Activated naive CD4-positive, alpha-beta T cell treated with anti-CD3 and anti-CD28 coated beads, Interleukin-2, amount 10 ng/mL, durations not matched to agents 7 days and 5 days (primary cell): ENCODE measurements at regions not wholly inside any gene's neighbourhood (a gene's known extent, or its start where the extent isn't known, plus 50 kb on each side); places are given as distances from the start of the nearest gene placed in this dataset.

ENCODE experiments used
- CTCF ChIA-PET: fragments of 350-600 bp; sonication (Branson Sonifier 250); formaldehyde crosslinking; loops from one replicate; lab custom pipeline; 2021; ENCODE audit warnings: antibody characterized with exemption; lab: Charles Lee
- DNase-seq: peaks from one replicate; pipeline ENCODE4 v3.0.0-alpha.2; 2020
- H3K27ac Mint-ChIP-seq: one replicate; pipeline ENCODE4 v1.8.0; 2021; ENCODE audit warnings: mild to moderate bottlenecking, moderate library complexity, mixed read lengths
- H3K27me3 Mint-ChIP-seq: one replicate; pipeline ENCODE4 v1.8.0; 2021; ENCODE audit warnings: mild to moderate bottlenecking, mixed read lengths
- H3K36me3 Mint-ChIP-seq: one replicate; pipeline ENCODE4 v1.8.0; 2021; ENCODE audit warnings: mixed read lengths
- H3K4me1 Mint-ChIP-seq: one replicate; pipeline ENCODE4 v1.8.0; 2021; ENCODE audit warnings: mixed read lengths
- H3K4me3 Mint-ChIP-seq: one replicate; pipeline ENCODE4 v1.8.0; 2021; ENCODE audit warnings: mild to moderate bottlenecking, moderate library complexity, mixed read lengths
- H3K9me3 Mint-ChIP-seq: one replicate; pipeline ENCODE4 v1.8.0; 2021; ENCODE audit warnings: mixed read lengths

DNA sequence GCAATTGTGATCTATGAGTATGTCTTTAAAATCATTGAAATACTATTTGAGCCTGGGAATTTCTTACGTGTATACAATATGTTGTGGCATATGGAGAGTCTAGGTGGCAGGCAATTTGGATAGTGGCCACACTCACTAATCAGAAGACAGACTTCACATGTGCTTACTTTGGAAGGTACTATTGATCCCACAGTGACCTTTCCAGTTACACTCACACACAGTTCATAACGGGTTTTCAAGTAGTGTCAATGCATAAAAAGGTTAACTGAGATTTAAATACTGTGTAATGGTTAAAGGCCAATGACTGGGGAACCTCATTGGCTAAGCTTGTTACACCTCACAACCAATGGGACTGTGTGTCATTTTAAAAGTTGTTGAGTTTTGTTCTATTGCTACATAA, 783.2 kb downstream of the RPA4 start:
- Mint-ChIP-seq H3K27ac (no peak overlapping the region), H3K4me1 (no peaks in the 10 kb centered on the region), H3K4me3 (no peak overlapping the region), H3K27me3 (no peaks in the 10 kb centered on the region), H3K36me3 (no peaks in the 10 kb centered on the region), H3K9me3 (no peaks in the 10 kb centered on the region)
- CTCF ChIA-PET: no interaction called here
- no peak for DNase-seq

DNA sequence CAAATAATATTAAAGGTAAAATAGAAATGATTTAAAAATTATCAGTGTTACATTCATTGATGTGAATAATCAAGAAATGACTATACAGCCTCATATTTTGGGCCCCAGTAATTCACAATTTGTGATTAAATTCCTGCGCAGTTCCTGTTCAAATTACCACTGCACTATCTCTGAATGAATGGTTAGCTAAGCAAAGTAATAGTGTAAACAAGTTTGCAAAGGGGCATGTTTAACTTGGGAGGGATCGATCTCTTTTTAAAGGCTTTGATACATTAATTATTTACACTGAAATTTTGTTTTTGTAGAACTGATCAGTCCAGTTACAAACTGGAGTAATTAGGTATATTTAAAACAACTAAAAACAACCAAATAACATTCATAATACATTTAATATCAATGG, 784.4 kb downstream of the RPA4 start:
- Mint-ChIP-seq H3K4me3 (no peak overlapping the region), H3K4me1 (no peaks in the 10 kb centered on the region), H3K27ac (no peak overlapping the region), H3K27me3 (no peaks in the 10 kb centered on the region), H3K9me3 (no peaks in the 10 kb centered on the region), H3K36me3 (no peaks in the 10 kb centered on the region)
- CTCF ChIA-PET: no interaction called here
- no peak for DNase-seq

DNA sequence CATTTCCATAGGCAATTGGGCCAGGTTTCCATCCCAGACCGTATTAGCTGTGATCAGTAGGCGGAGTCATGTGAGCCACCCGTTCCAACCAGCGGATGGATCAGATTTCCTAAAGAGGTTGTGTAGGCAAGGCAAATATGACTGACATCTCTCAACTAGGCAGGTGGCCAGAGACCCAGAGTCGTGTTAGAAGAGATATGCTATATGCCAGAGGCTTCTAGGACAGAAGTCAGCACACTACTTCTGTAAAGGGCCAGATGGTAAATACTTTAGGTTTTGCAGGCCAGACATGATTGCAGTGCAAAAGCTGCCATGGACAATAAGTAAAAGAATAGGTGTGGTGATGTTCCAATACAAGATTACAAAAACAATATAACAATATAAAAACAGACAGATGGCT, 788.4 kb downstream of the RPA4 start:
- Mint-ChIP-seq H3K36me3 (no peaks in the 10 kb centered on the region), H3K4me1 (no peaks in the 10 kb centered on the region), H3K4me3 (no peak overlapping the region), H3K27me3 (no peaks in the 10 kb centered on the region), H3K9me3 (no peaks in the 10 kb centered on the region), H3K27ac (no peak overlapping the region)
- no peak for DNase-seq
- CTCF ChIA-PET: no interaction called here

DNA sequence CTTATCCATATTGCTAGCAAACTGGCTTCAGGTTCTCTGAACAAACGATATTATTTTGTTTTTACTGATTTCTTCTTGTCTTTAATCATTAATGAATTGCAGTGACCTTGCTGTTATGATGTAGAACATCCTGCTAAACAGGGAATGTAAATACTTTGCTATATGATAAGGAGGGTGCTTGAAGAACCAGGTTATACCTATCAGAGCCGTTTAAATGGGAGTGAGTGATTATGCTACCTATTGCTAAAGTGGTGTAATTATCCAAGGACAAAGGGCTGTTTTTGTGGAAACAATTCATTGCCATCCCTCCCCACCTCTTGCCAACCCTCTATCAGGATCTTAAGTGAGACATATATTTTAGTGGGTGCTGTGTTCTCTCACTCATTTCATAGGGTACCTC, 788.9 kb downstream of the RPA4 start:
- no peaks in the 10 kb centered on the region for H3K4me1 Mint-ChIP-seq
- H3K4me3 Mint-ChIP-seq: no peak overlapping the region
- no peaks in the 10 kb centered on the region for H3K36me3 Mint-ChIP-seq
- no peak for DNase-seq
- H3K27me3 Mint-ChIP-seq: no peaks in the 10 kb centered on the region
- H3K9me3 Mint-ChIP-seq: no peaks in the 10 kb centered on the region
- CTCF ChIA-PET: no interaction called here
- H3K27ac Mint-ChIP-seq: no peak overlapping the region

DNA sequence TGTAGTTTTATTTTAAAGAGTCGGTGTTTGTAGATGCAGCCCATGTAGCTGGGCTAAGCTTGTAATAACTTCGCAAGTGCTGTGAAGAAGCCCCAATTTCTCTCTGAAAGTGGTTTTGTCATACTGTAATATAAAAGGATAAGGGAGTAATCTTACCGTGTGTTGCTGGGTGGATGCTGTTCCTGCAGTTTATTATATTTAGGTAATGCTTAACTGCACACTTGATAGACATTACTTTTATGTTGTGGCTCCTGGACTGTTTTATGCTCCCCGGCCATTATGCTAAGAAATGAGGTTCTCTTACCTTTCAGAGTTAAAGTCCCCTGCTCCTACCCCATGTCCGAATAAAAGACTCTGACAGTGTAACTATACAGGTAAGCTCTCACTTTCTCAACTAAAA, 789.4 kb downstream of the RPA4 start:
- DNase-seq: no peak
- Mint-ChIP-seq H3K27me3 (no peaks in the 10 kb centered on the region), H3K4me1 (no peaks in the 10 kb centered on the region), H3K36me3 (no peaks in the 10 kb centered on the region), H3K4me3 (no peak overlapping the region), H3K9me3 (no peaks in the 10 kb centered on the region), H3K27ac (no peak overlapping the region)
- CTCF ChIA-PET: no interaction called here

DNA sequence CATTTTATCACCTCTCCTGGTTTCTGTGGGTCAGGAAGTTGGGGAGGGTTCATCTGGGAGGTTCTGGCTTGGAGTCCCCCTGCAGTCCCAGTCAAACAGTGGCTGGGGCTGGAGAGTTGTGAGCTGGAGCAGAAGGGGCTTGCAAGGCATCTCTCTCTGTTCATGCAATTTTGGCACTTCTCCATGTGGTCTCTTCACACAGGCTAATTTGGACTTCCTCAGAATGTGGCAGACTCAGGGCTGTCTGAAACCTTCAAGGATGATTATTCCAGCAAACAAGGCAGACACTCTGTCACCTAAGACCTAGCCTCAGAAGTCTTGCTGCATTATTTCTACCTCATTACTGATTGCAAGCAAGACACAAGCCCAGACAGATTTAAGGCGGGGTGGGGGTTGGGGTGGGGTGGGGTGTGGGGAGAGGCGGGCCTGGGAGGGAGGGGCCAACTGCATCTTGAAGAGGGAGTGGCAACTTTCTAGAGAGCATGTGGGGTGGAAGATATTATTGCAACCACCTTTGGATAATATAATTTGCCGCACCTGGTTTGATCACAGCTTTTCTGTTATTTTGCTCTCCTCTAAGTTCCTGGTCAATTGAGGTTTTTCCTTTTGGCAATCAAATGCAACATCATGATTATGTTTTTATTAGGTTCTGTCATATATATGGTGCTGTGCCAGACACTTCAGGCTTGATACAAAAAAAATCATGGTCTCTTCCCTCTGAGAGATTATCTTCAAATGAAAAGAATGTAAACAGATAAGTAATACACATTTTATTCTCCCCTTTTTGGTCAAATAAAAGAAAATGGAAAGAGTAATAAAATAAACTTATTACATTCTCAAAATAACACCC, 799.5 kb downstream of the RPA4 start:
- CTCF ChIA-PET: no interaction called here
- Mint-ChIP-seq H3K27ac (no peak overlapping the region), H3K27me3 (no peaks in the 10 kb centered on the region), H3K4me3 (no peak overlapping the region), H3K9me3 (no peaks in the 10 kb centered on the region), H3K36me3 (no peaks in the 10 kb centered on the region), H3K4me1 (no peaks in the 10 kb centered on the region)
- no peak for DNase-seq

DNA sequence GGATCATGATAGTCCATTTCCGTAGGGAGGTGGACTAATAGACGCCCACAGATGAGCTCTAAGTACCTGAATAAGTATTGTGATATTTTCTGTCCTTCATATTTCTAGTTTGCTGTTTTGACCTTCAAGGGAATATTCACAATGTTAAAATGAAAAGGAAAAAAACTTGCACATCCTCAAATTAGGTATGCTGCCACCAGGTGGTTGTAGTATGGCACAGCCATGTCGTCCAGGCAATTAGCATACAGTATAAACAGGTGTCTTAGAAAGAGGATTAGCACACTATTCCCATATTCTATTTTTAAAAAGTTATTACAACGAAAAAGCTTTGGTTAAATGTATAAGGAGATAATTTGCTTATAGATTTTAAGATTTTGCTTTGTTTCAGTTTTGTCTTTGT, 802.0 kb downstream of the RPA4 start:
- H3K4me3 Mint-ChIP-seq: no peak overlapping the region
- no peaks in the 10 kb centered on the region for H3K9me3 Mint-ChIP-seq
- no peaks in the 10 kb centered on the region for H3K27me3 Mint-ChIP-seq
- DNase-seq: peak; percentile 20
- no peaks in the 10 kb centered on the region for H3K36me3 Mint-ChIP-seq
- no peaks in the 10 kb centered on the region for H3K4me1 Mint-ChIP-seq
- no peak overlapping the region for H3K27ac Mint-ChIP-seq
- CTCF ChIA-PET: interaction anchor here (1.3 kb wide), 1 partner anchor 117 kb away, joined by 4 read pairs; no protein-coding TSS in a partner anchor

DNA sequence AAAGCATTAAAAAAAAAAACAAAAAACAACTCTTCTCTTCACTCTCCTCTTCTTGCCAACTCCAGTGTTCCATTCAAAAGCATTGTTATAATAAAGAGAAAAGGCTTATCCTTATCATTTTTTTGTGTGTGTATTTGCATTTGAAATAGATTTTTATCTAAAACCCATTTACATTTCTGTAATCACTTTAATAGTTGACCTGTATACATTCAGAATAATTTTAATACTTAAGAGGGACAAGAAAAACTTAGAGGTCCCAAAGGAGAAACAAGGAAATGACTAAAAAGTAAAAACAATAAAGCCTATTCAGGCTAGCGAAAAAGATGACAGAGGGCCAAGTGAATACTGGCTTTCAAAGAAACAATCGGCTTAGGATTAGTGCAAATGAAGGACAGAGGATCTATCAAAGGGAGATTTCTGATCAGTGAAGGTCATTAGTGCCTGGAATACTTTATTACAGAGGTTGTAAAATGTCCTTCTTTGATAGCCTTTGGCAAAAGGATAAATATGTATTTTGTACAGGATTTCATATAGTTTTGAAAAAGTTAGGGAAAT, 808.3 kb downstream of the RPA4 start:
- CTCF ChIA-PET: no interaction called here
- Mint-ChIP-seq H3K27ac (no peak overlapping the region), H3K4me3 (no peak overlapping the region), H3K4me1 (no peaks in the 10 kb centered on the region), H3K36me3 (no peaks in the 10 kb centered on the region), H3K9me3 (no peaks in the 10 kb centered on the region), H3K27me3 (no peaks in the 10 kb centered on the region)
- no peak for DNase-seq

DNA sequence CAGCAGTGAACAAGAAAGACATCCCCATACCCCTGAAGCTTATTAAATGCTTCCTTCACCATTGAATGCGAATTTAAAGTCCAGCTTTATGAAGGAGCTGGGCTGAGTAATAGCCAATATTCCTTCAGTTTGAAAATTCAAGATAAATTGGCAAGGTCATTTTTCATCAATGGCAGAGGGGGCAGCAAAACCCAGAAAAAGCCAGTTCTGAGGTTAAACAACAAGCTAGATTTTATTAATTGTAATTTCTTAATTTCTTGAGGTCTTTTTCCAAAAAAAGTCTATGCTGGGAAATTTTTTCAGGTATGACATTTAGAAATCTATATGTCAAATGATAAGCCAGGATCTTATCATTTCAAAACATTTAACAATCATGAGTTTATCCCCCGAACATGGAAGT, 808.9 kb downstream of the RPA4 start:
- Mint-ChIP-seq H3K9me3 (no peaks in the 10 kb centered on the region), H3K27ac (no peak overlapping the region), H3K27me3 (no peaks in the 10 kb centered on the region), H3K4me1 (no peaks in the 10 kb centered on the region), H3K36me3 (no peaks in the 10 kb centered on the region), H3K4me3 (no peak overlapping the region)
- DNase-seq: no peak
- CTCF ChIA-PET: no interaction called here

DNA sequence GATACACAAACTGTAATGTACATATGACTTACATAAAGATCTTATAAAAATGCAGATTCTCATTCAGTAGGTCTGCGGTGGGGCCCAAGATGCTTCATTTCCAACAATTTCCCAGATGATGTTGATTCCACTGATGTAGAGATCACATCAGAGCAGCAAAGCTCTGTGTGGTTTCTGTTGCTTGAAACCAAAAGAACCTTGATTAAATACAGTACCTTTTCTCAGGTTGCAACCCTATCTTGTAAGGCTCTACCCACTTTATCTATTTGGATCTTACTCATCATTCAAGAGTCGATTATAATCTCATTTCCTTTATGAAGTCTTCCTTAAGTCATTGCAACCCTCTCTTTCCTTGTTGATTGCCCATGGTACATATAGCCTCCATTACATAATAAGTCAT, 816.8 kb downstream of the RPA4 start:
- no peaks in the 10 kb centered on the region for H3K27me3 Mint-ChIP-seq
- no peaks in the 10 kb centered on the region for H3K4me1 Mint-ChIP-seq
- DNase-seq: no peak
- H3K4me3 Mint-ChIP-seq: no peak overlapping the region
- no peak overlapping the region for H3K27ac Mint-ChIP-seq
- CTCF ChIA-PET: no interaction called here
- H3K36me3 Mint-ChIP-seq: no peaks in the 10 kb centered on the region
- H3K9me3 Mint-ChIP-seq: no peaks in the 10 kb centered on the region

DNA sequence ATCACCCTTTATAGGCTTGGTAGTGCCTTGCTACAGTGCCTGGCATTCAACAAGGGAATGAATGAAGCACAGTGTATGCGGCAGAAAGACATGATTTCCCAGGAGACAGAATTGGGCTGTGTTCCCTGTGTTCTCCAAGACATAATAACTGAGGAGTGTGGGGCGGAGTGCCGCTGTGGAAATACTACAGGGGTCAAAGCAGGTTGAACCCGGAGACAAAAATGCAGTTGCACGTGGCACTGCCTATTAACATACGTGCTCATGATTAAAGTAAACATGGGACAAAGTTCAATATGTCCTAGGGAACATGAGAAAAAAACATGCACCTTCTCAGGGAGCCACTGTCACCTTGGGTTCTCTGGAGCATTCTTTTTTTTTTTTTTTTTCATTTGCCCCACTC, 820.8 kb downstream of the RPA4 start:
- H3K36me3 Mint-ChIP-seq: no peaks in the 10 kb centered on the region
- H3K4me3 Mint-ChIP-seq: no peak overlapping the region
- no peaks in the 10 kb centered on the region for H3K9me3 Mint-ChIP-seq
- no peaks in the 10 kb centered on the region for H3K27me3 Mint-ChIP-seq
- H3K27ac Mint-ChIP-seq: no peak overlapping the region
- CTCF ChIA-PET: no interaction called here
- H3K4me1 Mint-ChIP-seq: no peaks in the 10 kb centered on the region
- DNase-seq: no peak

DNA sequence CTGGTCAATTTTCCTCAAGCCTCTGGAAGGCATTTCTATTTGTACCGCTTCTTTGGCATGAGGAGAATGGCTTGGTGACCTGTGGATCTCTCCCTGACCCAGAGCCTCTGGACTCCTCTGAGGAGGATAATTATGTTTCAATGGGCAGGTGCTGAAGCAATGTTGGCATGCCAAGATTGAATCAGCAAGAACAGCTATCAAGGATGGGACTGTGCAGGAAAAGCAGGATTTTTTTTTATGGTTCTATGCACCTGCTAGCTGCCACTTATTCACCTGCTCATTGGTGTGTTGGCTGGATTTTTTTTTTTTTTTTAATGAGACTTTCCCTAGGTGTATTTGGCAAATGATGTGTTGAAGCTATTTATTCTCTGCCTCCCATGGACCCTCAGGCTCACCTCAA, 821.2 kb downstream of the RPA4 start:
- Mint-ChIP-seq H3K4me3 (no peak overlapping the region), H3K27me3 (no peaks in the 10 kb centered on the region), H3K27ac (no peak overlapping the region), H3K36me3 (no peaks in the 10 kb centered on the region), H3K9me3 (no peaks in the 10 kb centered on the region), H3K4me1 (no peaks in the 10 kb centered on the region)
- CTCF ChIA-PET: interaction anchor here (0.6 kb wide), 1 partner anchor 394 kb away, joined by 3 read pairs; no protein-coding TSS in a partner anchor
- DNase-seq: no peak

DNA sequence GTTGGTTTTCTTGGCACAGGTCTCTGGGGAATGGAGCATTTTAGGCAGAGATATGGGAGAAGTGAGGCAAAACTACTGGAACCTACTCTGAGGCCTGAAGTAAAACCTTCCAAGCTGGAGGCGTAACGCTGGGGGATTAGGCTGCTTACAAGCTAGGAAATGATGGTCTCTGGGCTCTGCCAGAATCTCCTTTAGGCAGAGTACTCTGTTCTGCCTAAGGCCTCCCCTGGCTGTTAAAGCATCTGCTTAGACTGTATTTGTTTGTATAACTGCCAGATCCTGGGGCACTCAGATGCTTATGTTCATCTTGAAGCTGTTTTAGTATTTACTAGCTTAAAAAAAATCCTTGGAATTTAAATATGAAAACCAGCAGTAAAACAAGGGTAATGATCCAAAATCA, 822.2 kb downstream of the RPA4 start:
- no peak overlapping the region for H3K27ac Mint-ChIP-seq
- DNase-seq: no peak

DNA sequence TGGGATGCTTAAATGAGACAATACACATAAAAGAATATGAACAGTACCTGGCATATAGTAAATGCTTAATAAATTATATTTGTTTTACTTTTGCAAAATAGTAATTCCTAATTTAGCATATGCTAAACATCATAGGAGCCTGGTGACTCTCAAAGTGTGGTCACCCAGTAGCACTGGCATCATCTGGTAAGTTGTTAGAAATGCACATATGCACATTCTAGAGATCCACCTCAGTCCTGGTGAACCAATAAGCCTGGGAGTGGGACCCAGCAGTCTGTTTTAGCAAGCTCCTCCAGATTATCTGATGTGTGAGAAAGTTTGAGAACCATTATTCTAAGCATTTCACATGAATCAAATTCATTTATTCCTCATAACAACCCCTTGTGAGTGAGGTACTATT, 830.4 kb downstream of the RPA4 start:
- no peaks in the 10 kb centered on the region for H3K4me1 Mint-ChIP-seq
- no peaks in the 10 kb centered on the region for H3K36me3 Mint-ChIP-seq
- CTCF ChIA-PET: no interaction called here
- H3K27me3 Mint-ChIP-seq: no peaks in the 10 kb centered on the region
- DNase-seq: no peak
- no peaks in the 10 kb centered on the region for H3K9me3 Mint-ChIP-seq
- no peak overlapping the region for H3K4me3 Mint-ChIP-seq
- no peak overlapping the region for H3K27ac Mint-ChIP-seq

More for the DNA sequence above, 822.2 kb downstream of the RPA4 start:
- H3K4me1 Mint-ChIP-seq: no peaks in the 10 kb centered on the region
- H3K36me3 Mint-ChIP-seq: no peaks in the 10 kb centered on the region
- no peaks in the 10 kb centered on the region for H3K27me3 Mint-ChIP-seq
- H3K4me3 Mint-ChIP-seq: no peak overlapping the region
- H3K9me3 Mint-ChIP-seq: no peaks in the 10 kb centered on the region
- CTCF ChIA-PET: no interaction called here

DNA sequence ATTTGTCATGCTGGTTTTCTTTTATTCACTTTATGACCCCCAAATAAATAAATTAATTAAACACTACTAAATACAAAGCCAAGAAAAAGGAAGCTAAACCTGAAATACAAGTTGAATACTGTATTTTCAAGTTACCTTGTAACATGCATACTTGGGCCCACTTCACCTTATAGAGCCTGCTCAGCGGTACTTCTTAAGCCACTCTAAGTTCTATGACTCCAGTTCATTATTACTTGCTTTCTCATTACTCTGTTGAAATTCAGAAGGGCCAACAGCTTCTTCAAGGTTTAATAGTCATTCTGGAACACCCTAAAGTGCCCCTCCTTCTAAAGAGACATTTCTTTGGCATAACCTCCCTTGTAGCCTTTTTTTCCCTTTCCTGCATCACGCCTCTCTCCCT, 844.5 kb downstream of the RPA4 start:
- Mint-ChIP-seq H3K9me3 (no peaks in the 10 kb centered on the region), H3K27me3 (no peaks in the 10 kb centered on the region), H3K36me3 (no peaks in the 10 kb centered on the region), H3K4me3 (no peak overlapping the region), H3K27ac (no peak overlapping the region), H3K4me1 (no peaks in the 10 kb centered on the region)
- DNase-seq: no peak
- CTCF ChIA-PET: no interaction called here
